GM18858 (cell line): ENCODE measurements at regions not wholly inside any gene's neighbourhood (a gene's known extent, or its start where the extent isn't known, plus 50 kb on each side); places are given as distances from the start of the nearest gene placed in this dataset.
"Not testable (repeated sequence)": the region's sequence is repeated elsewhere in the genome, so short reads cannot be mapped to it uniquely, and the experiment has no call there.

Experiments used
- ATAC-seq: cut with Tn5 transposase; IDR thresholded peaks from one replicate; pipeline ENCODE4 v1.9.1; 2021; ENCODE audit not compliant: unreplicated experiment

DNA sequence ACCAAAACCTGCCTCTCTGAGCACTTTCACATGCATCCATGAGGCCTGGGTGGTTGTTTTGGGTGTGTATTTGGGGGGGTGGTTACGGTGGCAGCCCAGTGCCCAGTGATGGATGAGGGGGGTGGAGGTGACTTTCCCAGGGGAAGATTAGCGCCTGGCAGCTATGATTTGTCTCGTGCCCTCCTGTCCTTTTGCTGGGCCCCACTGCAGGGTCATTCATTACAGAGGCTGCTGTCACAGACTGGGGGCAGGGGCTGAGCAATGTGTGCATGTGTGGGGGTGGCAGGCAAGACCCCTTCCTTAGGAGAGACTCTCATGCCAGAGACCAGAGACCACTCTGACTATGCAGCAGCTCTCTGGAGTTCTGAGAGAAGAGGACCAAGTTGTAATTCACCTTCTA lies 93.7 kb downstream of the MRM1 start:
- ATAC-seq: no peak

DNA sequence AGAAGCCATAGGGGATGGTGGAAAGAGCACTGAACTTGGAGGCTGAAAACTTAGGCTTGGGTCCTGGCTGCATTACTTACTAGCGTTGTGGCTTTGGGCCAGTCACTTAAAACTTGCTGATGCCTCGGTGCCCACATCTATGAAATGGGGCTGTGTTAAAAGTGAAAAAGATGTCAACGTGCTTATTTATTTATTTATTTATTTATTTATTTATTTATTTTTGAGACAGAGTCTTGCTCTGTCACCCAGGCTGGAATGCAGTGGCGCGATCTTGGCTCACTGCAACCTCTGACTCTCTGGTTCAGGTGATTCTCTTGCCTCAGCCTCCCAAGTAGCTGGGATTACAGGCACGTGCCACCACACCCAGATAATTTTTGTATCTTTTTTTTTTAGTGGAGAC lies 94.3 kb downstream of the MRM1 start:
- ATAC-seq: not testable (repeated sequence)

GRCh38 chr17:36696805-36697204 lies 95.4 kb downstream of the MRM1 start:
- ATAC-seq: no peak

DNA sequence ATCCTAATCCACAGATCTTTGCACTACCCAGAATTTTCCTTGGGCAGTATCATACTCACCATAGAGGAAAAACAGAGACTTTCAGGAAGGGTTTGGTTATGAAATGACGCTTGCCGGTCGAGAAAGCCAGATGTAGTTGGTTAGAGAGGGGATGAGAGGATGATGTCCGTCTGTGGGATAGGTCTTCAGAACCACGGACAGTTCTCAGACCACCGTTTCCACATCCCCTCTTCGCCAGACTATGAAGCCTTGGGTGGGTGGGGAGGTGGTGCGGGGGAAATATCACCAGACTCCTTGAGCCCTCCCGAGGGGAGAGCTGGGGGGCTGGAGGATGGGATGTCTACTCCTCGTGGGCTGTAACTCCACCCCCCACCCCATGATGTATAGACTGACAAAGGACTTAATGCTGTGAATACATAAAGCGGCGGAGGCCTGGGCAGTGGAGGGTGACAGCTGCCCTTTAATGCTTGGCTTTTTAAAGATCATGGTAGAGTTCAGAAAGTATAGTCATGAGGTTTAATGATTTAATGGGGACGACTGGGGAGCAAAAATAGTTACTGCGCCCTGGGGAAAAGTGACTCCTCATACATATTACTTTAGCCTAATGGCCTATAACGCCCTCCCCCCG lies 96.6 kb downstream of the MRM1 start:
- ATAC-seq: no peak

- no peak for ATAC-seq
Measured at GRCh38 chr17:36701429-36702099, 100.2 kb downstream of the MRM1 start.

DNA sequence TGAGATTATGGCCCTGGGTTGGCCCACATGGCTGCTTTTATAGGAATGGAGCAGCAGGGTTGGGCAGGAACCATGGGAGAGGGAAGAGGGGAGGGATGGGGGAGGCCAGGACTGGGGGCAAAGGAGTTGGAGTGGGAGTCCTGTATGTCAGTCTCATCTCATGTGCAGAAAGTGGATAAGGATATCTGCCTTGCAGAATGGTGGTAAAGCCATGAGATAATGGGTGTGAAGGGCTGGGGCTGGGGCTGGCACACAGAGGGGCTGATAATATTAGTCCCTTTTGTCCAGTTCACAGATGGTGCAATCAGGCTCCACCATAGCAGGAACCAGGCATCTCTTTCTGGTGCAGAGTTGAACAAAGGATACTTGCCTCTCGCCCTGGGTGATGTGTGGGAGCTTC lies 101.3 kb downstream of the MRM1 start:
- ATAC-seq: no peak

DNA sequence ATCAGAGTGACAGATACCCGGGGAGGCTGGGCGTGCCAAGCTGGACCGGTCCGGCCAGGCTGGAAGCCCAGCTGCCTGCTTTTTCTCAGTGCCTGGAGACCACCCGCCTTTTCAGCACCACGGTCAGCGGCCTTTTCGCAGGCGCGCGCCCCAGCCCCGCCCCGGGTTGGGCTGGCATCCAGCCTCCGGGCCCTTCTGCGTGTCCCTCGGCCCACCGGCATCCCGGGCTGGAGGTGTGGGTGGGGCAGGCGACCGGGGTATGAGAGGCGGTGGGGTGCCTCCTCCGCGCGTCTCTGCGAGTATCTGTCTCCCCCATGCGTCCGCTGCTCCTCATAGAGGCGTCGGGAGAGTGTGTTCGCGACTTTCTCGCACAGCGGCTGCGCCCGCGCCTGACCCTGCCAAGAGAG lies 102.5 kb downstream of the MRM1 start:
- no peak for ATAC-seq

- no peak for ATAC-seq
Measured at GRCh38 chr17:36705283-36705795, 104.0 kb downstream of the MRM1 start.

- no peak for ATAC-seq
Measured at GRCh38 chr17:36705874-36706731, 104.7 kb downstream of the MRM1 start.

DNA sequence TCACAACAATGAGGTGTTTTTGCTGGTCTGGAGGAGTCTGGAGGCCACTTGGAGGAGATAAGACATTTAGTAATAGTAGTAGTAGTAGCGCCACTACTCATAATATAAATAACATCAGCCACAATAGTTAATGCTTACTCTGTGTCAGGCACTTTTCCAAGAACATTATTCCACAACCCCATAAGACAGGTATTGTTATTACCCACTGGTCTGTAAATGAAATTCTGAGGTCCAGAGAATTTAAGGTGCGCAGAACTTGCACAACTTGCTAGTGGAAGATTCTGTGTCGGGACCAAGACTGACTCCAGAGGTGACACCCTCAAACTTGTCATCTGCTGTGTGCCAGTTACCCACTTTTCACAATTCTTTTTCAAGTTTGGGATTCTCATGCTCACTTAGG lies 106.5 kb downstream of the MRM1 start:
- ATAC-seq: no peak

DNA sequence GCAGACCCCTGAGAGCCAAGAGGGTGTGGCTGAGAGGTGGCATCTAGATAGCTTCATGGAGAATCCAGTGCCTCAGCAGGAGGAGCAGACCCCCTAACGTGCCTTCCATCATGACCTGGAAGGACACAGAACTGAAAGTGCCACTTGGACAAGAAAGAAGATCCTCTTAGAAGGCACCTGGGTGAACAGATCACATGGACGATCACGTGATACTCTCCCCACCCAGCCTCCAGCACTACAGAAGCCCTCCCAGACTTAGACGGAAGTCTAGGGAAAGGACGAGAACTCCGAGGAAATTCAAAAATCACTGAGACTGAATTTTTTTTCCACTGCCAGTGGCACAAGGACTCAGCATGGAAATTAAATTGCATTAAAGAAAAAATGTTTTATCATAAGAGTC lies 113.4 kb downstream of the MRM1 start:
- ATAC-seq: no peak

DNA sequence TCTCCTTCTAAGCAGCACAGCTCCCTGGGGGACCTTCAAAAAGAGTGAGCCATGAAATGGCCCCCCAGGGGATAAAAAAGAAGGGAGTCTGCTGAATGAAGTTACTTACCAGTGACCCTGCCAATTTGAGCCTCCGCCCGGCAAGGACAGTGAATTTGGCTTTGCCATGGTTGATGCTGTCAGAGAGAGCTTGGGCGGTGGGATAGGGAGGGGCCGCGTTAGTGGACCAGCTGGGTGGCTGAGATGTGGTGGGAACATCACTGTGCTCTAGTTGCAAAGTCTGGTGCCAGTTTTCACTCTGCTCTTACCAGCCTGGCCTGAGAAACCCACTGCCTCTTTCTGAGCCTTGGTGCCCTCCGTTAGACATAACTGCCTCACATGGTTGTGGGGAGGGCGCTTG lies 114.6 kb downstream of the MRM1 start:
- no peak for ATAC-seq

DNA sequence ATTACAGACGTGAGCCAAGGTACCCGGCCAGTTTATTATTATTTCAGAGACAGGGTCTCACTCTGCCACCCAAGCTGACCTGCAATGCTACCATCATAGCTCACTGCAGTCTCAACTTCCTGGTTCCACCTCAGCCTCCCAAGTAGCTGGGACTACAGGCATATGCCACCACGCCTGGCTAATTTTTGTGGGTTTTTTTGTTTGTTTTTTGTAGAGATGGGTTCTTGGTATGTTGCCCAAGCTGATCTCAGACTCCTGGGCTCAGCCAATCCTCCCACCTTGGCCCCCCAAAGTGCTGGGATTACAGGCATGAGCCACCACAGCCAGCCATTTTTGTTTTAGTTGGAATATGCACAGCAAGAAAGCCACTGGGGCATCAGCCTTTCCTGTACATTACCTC lies 115.7 kb downstream of the MRM1 start:
- ATAC-seq: no peak

GRCh38 chr17:36720131-36720530 lies 118.7 kb downstream of the MRM1 start:
- no peak for ATAC-seq

GRCh38 chr17:36721560-36722120 lies 120.3 kb downstream of the MRM1 start:
- no peak for ATAC-seq

DNA sequence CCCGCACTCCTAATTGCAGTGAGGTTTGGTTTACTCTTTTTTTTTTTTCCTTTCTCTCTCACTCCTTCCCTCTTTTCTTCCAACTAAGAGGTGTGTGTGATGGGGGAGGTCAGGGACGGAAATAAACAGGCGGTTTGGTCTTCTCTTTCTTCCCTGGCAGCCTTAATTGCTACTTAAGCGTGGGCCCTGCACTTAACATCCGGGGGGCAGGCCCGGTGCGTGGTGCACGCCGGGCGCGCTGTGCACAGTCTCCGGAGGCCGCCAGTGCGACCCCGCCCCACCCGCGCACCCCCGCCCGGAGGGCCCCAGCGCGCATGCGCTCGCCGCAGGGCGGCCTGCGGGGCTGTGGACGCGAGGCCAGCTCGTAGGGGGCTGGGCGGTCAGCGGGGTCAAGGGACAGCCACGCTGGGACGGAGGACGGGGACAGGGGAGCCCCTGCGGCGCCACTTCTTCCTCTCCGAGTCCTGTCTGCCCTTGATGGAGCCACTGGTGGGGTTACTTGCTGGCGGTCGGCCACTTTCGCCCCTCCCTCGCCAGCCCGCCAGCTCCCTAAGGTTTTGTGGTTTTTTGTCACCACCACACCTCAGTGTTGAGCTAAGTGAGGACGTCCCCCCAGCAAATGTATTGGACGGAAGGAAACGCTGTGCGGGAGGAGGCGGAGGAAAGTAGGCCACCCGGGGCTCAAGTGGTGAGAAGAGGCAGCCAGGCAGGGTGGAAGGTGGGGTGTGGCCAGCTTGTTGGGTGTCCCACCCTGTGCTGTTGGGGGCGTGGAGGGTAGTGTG lies 120.9 kb downstream of the MRM1 start:
- ATAC-seq: peak; percentile 65

GRCh38 chr17:36722903-36723263 lies 121.5 kb downstream of the MRM1 start:
- no peak for ATAC-seq

- no peak for ATAC-seq
Measured at GRCh38 chr17:36723459-36724025, 122.2 kb downstream of the MRM1 start.

- no peak for ATAC-seq
Measured at GRCh38 chr17:36726199-36726598, 124.8 kb downstream of the MRM1 start.

- ATAC-seq: no peak
Measured at GRCh38 chr17:36727052-36727451, 125.7 kb downstream of the MRM1 start.
